NT2/D1 (cell line): ENCODE measurements at regions not wholly inside any gene's neighbourhood (a gene's known extent, or its start where the extent isn't known, plus 50 kb on each side); places are given as distances from the start of the nearest gene placed in this dataset.

Experiments used
- DNase-seq: peaks from one replicate; pipeline ENCODE4 v3.0.0-alpha.2; 2011; ENCODE audit warnings: low read depth, low spot score
- H3K27me3 ChIP-seq: 2 replicates; pipeline ENCODE4 v1.6.0; 2011; ENCODE audit warnings: mild to moderate bottlenecking; ENCODE audit not compliant: insufficient read length, insufficient read depth
- H3K36me3 ChIP-seq: 2 replicates; pipeline ENCODE4 v1.6.1; 2011; ENCODE audit warnings: mild to moderate bottlenecking, low read length, mixed read lengths; ENCODE audit not compliant: insufficient read depth, insufficient read length
- H3K4me1 ChIP-seq: 2 replicates; pipeline ENCODE4 v1.5.1; 2011; ENCODE audit not compliant: insufficient read depth, insufficient read length
- H3K4me3 ChIP-seq: 2 replicates; pipeline ENCODE4 v1.5.1; 2011; ENCODE audit warnings: low read depth; ENCODE audit not compliant: insufficient read length
- H3K9ac ChIP-seq: 2 replicates; pipeline ENCODE4 v1.6.0; 2011; ENCODE audit warnings: low read depth; ENCODE audit not compliant: insufficient read length
- H3K9me3 ChIP-seq: 2 replicates; pipeline ENCODE4 v1.5.1; 2011; ENCODE audit warnings: mild to moderate bottlenecking, low read length; ENCODE audit not compliant: insufficient read depth
- SUZ12 ChIP-seq: IDR thresholded peaks from 2 replicates; pipeline ENCODE4 v1.6.1; 2011; ENCODE audit not compliant: insufficient read length, insufficient read depth; ENCODE audit errors: extremely low read depth
- YY1 ChIP-seq: IDR thresholded peaks from 2 replicates; pipeline ENCODE4 v1.6.1; 2011; ENCODE audit not compliant: insufficient read length, insufficient read depth
- ZNF274 ChIP-seq: IDR thresholded peaks from 2 replicates; pipeline ENCODE4 v1.6.1; 2011; ENCODE audit warnings: mild to moderate bottlenecking, low read depth, low read length

DNA sequence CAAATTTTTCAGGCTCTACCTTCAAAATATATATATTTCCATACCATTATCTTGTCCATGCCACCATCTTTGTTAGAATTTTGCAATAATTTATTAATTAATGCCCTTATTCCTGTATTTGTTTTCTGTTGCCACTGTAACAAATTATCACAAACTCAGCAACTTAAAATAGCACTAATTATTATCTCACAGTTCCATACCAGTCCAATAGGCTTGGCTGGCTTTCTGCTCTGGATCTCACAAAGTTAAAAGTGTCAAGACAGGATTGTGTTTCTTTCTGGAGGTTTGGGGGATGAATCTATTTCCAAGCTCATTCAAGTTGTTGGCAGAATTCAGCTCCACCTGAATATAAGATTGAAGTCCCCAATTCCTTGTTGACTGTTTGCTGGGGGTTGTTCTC is 58.6 kb upstream of the SLC38A4 start:
- Histone ChIP-seq H3K27me3 (no peaks in the 10 kb centered on the region), H3K9ac (no peak overlapping the region), H3K9me3 (no peaks in the 10 kb centered on the region), H3K4me3 (no peak overlapping the region), H3K36me3 (no peaks in the 10 kb centered on the region), H3K4me1 (no peaks in the 10 kb centered on the region)
- no peak for DNase-seq
- TF ChIP-seq SUZ12 (no peak), YY1 (no peak), ZNF274 (no peak)

DNA sequence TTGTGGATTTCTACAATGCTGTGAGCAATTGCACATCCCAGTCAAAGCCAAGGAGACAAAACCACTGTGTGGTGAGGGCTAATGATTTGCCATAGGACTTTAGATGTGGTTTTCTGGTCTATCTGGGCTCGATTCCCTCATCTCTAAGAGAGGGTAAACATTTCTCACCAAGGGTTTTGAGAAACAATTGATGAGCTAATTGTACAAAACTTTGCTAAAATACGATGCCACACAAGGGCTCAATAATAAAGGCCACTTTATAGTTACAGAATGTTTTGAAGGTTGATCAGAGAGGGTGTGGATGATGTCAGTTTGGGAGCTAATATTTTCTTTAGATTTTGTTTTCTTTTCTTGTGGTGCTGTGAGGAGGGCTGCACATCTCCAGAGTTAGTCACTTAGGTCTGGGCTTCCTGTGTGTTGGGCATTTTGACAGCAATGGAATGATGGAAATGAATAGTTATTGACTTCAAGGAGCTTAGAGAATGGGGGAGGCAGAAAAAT is 60.8 kb upstream of the SLC38A4 start:
- H3K36me3 ChIP-seq = no peaks in the 10 kb centered on the region
- H3K9me3 ChIP-seq = no peaks in the 10 kb centered on the region
- no peaks in the 10 kb centered on the region for H3K4me1 ChIP-seq
- no peak overlapping the region for H3K4me3 ChIP-seq
- TF ChIP-seq SUZ12 (no peak), ZNF274 (no peak), YY1 (no peak)
- DNase-seq = no peak
- no peaks in the 10 kb centered on the region for H3K27me3 ChIP-seq
- H3K9ac ChIP-seq = no peak overlapping the region

DNA sequence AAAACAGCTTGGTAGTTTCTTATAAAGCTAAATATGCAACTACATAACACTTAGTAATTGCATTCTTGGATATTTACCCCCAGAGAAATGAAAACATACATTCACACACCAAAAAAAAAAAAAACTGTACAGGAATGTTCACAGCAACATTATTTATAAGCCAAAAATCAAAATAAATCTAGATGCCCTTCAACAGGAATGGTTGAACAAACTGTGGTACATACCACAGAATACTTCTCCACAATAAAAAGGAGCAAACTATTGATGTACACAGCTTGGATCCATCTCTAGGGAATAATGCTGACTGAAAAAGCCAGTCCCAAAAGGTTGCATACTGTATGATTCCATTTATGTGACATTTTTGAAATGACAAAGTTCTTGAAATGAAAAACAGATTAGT is 62.1 kb upstream of the SLC38A4 start:
- TF ChIP-seq SUZ12 (no peak), YY1 (no peak), ZNF274 (no peak)
- no peak overlapping the region for H3K9ac ChIP-seq
- H3K27me3 ChIP-seq = no peaks in the 10 kb centered on the region
- no peaks in the 10 kb centered on the region for H3K36me3 ChIP-seq
- H3K9me3 ChIP-seq = no peaks in the 10 kb centered on the region
- no peaks in the 10 kb centered on the region for H3K4me1 ChIP-seq
- no peak for DNase-seq
- no peak overlapping the region for H3K4me3 ChIP-seq

DNA sequence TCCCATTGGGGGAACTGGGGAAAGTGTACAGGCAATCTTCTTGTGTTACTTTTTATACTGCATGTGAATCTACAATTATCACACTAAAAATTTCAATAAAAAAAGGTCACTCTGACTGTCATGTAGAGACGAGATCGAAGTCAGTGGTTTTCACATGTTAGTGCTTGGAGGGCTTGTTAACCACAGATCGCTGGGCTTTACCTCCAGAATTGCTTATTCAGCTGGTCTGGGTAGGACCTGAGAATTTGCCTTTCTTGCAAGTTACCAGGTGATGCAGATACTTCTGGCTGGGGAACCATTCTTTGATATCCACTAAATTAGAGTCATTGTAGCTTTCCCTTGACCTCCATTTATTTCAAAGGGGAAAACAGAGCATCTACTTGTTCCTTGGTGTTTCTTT is 62.8 kb upstream of the SLC38A4 start:
- H3K9me3 ChIP-seq = no peaks in the 10 kb centered on the region
- H3K27me3 ChIP-seq = no peaks in the 10 kb centered on the region
- no peaks in the 10 kb centered on the region for H3K36me3 ChIP-seq
- no peak for DNase-seq
- H3K4me1 ChIP-seq = no peaks in the 10 kb centered on the region
- no peak for TF ChIP-seq ZNF274
- TF ChIP-seq YY1 = no peak
- TF ChIP-seq SUZ12 = no peak
- no peak overlapping the region for H3K9ac ChIP-seq
- no peak overlapping the region for H3K4me3 ChIP-seq

DNA sequence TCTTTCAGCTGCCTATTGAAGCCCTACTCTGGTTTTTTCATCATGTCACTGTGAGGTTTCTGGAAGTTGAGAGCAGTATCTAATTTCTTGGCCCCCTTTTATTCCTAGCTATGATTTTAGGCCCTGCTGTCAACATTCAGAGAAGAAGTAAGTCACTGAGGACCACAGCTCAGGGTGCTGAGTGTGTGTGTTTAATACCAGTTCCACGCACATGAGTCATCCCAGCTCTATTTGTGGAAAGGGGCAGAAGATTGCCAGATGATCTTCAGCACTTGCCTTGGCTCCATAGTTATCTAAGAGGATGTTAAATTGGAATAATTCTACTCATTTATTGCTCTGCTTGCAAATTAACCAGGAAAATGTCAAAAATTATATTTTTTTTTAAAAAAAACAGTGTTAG is 65.5 kb upstream of the SLC38A4 start:
- TF ChIP-seq ZNF274 (no peak), YY1 (no peak), SUZ12 (no peak)
- no peaks in the 10 kb centered on the region for H3K9me3 ChIP-seq
- no peak for DNase-seq

DNA sequence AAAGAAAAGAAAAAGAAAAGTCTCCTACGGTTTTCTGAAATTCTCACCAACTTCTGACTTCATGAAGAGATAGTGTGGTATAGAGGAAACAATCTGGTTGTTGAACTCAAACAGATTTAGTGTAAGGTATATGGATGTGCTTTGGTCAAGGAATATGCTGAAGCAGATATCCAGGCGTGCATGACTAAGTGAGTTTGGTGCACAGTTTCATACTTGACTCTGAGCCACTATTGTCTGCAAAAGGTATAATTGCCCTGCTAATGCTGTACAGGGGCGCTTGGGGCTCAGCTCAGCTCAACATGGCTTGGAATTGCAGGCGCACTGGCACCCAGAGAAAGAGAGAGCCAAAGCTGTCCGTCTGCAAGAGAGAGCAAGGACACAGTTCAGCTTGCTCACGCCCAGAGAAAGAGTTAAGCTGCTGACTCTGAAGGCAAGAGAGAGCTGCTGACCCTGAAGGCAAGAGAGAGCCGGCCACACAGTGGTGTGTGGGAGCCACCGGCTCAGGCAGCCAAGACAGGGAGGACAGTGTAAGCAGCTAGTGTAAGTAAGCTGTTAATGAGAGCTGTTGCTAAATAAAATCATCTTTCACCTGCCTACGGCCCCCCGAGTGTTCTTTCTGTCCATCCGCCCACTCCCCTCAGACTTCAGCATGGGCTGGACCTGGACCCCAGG is 66.4 kb upstream of the SLC38A4 start:
- H3K9me3 ChIP-seq = no peaks in the 10 kb centered on the region
- no peaks in the 10 kb centered on the region for H3K27me3 ChIP-seq
- no peak for DNase-seq
- H3K4me1 ChIP-seq = no peaks in the 10 kb centered on the region
- TF ChIP-seq YY1 = no peak
- TF ChIP-seq SUZ12 = no peak
- TF ChIP-seq ZNF274 = no peak
- H3K4me3 ChIP-seq = no peak overlapping the region
- no peaks in the 10 kb centered on the region for H3K36me3 ChIP-seq
- H3K9ac ChIP-seq = no peak overlapping the region

More for the DNA sequence above, 65.5 kb upstream of the SLC38A4 start:
- H3K4me1 ChIP-seq = no peaks in the 10 kb centered on the region
- no peak overlapping the region for H3K4me3 ChIP-seq
- no peaks in the 10 kb centered on the region for H3K36me3 ChIP-seq
- no peak overlapping the region for H3K9ac ChIP-seq
- no peaks in the 10 kb centered on the region for H3K27me3 ChIP-seq

DNA sequence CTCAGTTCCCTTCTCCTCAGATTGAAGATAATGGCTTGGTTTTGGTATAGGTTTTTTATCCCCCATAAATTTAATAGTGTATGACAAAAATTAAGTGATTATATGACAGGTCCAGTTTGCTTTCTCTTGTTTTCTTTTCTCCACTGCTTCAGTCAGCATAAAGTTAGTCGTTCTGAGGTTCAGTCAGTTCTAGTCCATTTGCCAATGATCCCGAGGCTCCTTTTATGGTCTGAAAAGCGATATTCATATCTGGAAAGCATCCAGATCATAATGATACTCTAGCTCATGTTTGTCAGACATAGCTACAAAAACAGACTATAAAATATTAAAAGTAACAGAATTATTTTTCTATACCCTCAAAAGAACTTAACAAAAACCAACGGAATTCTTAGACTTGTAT is 67.1 kb upstream of the SLC38A4 start:
- TF ChIP-seq SUZ12 (no peak), YY1 (no peak), ZNF274 (no peak)
- H3K9ac ChIP-seq = no peak overlapping the region
- no peaks in the 10 kb centered on the region for H3K4me1 ChIP-seq
- no peaks in the 10 kb centered on the region for H3K36me3 ChIP-seq
- no peak overlapping the region for H3K4me3 ChIP-seq
- no peak for DNase-seq
- no peaks in the 10 kb centered on the region for H3K9me3 ChIP-seq
- no peaks in the 10 kb centered on the region for H3K27me3 ChIP-seq
